MCF 10A (cell line): ENCODE measurements at regions not wholly inside any gene's neighbourhood (a gene's known extent, or its start where the extent isn't known, plus 50 kb on each side); places are given as distances from the start of the nearest gene placed in this dataset.

ENCODE experiments used
- BruUV-seq: library from RNA; stranded (reverse); fragments of 400-500 nt; replicated peaks from 2 replicates; lab custom pipeline; 2021; lab: Mats Ljungman, UMichigan
- CTCF ChIA-PET: fragments of 300-600 bp; sonication (Branson Sonifier 250); formaldehyde crosslinking; extraction: SDS; loops from one replicate; lab custom pipeline; 2021; ENCODE audit warnings: antibody characterized with exemption, inconsistent platforms; lab: Yijun Ruan, JAX
- POLR2A ChIA-PET: fragments of 300-600, 350-650 bp; sonication (Branson Sonifier 250); formaldehyde crosslinking; extraction: SDS; loops from one replicate; lab custom pipeline; 2020; ENCODE audit warnings: antibody characterized with exemption, inconsistent platforms; lab: Yijun Ruan, JAX
- DNase-seq: peaks from one replicate; pipeline ENCODE4 v3.0.0-alpha.2; 2018; ENCODE audit not compliant: unreplicated experiment
- H3K27ac Mint-ChIP-seq: one replicate; pipeline ENCODE4 v1.8.0; 2022; ENCODE audit warnings: mild to moderate bottlenecking, low read depth, mixed read lengths; ENCODE audit not compliant: unreplicated experiment
- H3K27me3 Mint-ChIP-seq: one replicate; pipeline ENCODE4 v1.8.0; 2022; ENCODE audit warnings: mixed read lengths; ENCODE audit not compliant: insufficient read depth, unreplicated experiment
- H3K36me3 Mint-ChIP-seq: one replicate; pipeline ENCODE4 v1.8.0; 2022; ENCODE audit warnings: mild to moderate bottlenecking, moderate library complexity, mixed read lengths; ENCODE audit not compliant: insufficient read depth, unreplicated experiment
- H3K4me1 Mint-ChIP-seq: one replicate; pipeline ENCODE4 v1.8.0; 2022; ENCODE audit warnings: mixed read lengths; ENCODE audit not compliant: insufficient read depth, unreplicated experiment
- H3K4me3 Mint-ChIP-seq: one replicate; pipeline ENCODE4 v1.8.0; 2022; ENCODE audit warnings: mild to moderate bottlenecking, moderate library complexity, mixed read lengths; ENCODE audit not compliant: unreplicated experiment
- H3K9me3 Mint-ChIP-seq: one replicate; pipeline ENCODE4 v1.8.0; 2022; ENCODE audit warnings: mixed read lengths; ENCODE audit not compliant: unreplicated experiment
- intact Hi-C: fragments of 100-400 bp; cut with micrococcal nuclease; formaldehyde crosslinking; loops from 2 replicates; pipeline ENCODE4 v1.14.1; 2022
- TF ChIP-seq, protein P1 (sequence below): fragments of 200-600 bp; IDR thresholded peaks from one replicate; pipeline ENCODE4 v1.8.0; 2022; ENCODE audit warnings: antibody characterized with exemption, mild to moderate bottlenecking; ENCODE audit not compliant: unreplicated experiment

DNA sequence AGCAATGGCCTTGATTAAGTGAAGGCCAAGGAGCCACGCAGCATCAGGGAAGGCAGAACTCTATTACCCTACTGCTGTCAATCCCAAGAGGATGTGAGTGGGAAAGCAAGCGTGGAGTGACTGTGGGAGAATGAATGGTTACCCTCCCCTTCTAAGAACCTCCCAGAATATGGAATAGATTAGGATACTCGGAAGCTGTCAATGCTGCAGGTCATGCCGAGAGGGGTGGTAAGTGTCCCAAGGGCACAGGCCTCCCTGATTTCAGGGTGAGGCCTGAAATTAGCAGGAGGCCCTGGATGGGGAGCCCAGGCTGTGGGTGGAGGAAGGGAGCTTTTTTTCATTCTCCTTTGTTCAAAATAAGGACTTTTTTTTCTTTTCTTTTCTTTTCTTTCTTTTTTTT is 179.9 kb upstream of the JAG1 start:
- CTCF ChIA-PET, result interaction anchor here (0.6 to 1.6 kb wide), 4 partner anchors 10 to 338 kb away, joined by 3 to 8 read pairs (median 5); no protein-coding TSS in a partner anchor
- no peaks in the 10 kb centered on the region for H3K27me3 Mint-ChIP-seq
- intact Hi-C loops, result no loop called here
- TF ChIP-seq, protein P1, sequence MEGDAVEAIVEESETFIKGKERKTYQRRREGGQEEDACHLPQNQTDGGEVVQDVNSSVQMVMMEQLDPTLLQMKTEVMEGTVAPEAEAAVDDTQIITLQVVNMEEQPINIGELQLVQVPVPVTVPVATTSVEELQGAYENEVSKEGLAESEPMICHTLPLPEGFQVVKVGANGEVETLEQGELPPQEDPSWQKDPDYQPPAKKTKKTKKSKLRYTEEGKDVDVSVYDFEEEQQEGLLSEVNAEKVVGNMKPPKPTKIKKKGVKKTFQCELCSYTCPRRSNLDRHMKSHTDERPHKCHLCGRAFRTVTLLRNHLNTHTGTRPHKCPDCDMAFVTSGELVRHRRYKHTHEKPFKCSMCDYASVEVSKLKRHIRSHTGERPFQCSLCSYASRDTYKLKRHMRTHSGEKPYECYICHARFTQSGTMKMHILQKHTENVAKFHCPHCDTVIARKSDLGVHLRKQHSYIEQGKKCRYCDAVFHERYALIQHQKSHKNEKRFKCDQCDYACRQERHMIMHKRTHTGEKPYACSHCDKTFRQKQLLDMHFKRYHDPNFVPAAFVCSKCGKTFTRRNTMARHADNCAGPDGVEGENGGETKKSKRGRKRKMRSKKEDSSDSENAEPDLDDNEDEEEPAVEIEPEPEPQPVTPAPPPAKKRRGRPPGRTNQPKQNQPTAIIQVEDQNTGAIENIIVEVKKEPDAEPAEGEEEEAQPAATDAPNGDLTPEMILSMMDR, result no peak
- no peak overlapping the region for H3K4me3 Mint-ChIP-seq
- H3K36me3 Mint-ChIP-seq, result no peaks in the 10 kb centered on the region
- BruUV-seq, result no TSS peak
- no peak for DNase-seq
- POLR2A ChIA-PET, result interaction anchor here (0.8 to 7.2 kb wide), 3 partner anchors 8 to 14 kb away, joined by 3 to 50 read pairs (median 4); no protein-coding TSS in a partner anchor
- no peak overlapping the region for H3K27ac Mint-ChIP-seq
- H3K9me3 Mint-ChIP-seq, result peaks cover 7% of the 10 kb centered on the region
- H3K4me1 Mint-ChIP-seq, result peaks cover 35% of the 10 kb centered on the region

DNA sequence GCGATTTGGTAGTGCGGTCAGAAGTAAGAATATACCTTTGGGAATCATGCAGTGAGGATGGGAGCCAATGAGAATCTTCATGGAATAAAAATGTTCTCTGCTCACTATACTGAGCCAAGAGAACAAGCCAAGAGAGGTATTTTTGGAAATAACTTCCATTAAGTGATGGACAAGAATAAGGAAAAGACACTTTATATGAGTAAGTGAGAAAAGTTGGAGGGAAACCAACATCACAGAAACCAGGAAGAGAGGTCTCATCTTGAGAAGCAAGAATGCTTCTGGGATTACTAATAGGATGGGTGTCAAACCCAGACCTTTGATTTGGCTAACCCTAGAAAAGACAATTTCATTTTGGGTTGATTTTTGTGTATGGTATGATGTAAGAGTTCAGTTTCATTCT is 181.2 kb upstream of the JAG1 start:
- Mint-ChIP-seq H3K4me3 (no peak overlapping the region), H3K27me3 (no peaks in the 10 kb centered on the region), H3K9me3 (peaks cover 12% of the 10 kb centered on the region), H3K4me1 (peaks cover 26% of the 10 kb centered on the region), H3K27ac (no peak overlapping the region), H3K36me3 (no peaks in the 10 kb centered on the region)
- ChIA-PET POLR2A (no interaction called here), CTCF (interaction anchor here (1.2 kb wide), 1 partner anchor 180 kb away, joined by 3 read pairs; no protein-coding TSS in a partner anchor)
- no peak for DNase-seq
- no TSS peak for BruUV-seq
- TF ChIP-seq, protein P1, result no peak
- intact Hi-C loops, result no loop called here

DNA sequence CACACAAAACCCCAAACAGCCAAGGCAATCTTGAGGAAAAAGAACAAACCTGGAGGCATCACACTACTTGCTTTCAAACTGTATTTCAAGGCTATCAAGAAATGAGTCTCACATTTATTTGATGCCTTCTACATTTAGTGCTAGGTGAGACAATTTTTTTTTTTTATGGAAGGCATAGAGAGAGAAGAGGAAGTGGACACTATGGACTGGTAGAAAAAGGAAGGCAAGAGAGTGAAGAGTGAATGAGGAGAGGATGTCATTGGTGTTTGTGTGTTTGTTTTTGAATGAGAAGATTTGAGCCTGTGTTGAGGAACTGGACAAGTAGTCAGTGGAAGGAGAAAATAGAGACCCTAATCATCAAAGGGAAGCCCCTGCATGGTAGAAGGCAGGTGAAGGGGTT is 182.0 kb upstream of the JAG1 start:
- no TSS peak for BruUV-seq
- Mint-ChIP-seq H3K4me3 (no peak overlapping the region), H3K27me3 (no peaks in the 10 kb centered on the region), H3K9me3 (peaks cover 12% of the 10 kb centered on the region), H3K27ac (no peak overlapping the region), H3K36me3 (no peaks in the 10 kb centered on the region), H3K4me1 (peaks cover 33% of the 10 kb centered on the region)
- POLR2A ChIA-PET, result interaction anchor here (2.2 kb wide), 1 partner anchor 145 kb away, joined by 10 read pairs; no protein-coding TSS in a partner anchor
- CTCF ChIA-PET, result no interaction called here
- TF ChIP-seq, protein P1, result no peak
- no peak for DNase-seq
- intact Hi-C loops, result no loop called here

DNA sequence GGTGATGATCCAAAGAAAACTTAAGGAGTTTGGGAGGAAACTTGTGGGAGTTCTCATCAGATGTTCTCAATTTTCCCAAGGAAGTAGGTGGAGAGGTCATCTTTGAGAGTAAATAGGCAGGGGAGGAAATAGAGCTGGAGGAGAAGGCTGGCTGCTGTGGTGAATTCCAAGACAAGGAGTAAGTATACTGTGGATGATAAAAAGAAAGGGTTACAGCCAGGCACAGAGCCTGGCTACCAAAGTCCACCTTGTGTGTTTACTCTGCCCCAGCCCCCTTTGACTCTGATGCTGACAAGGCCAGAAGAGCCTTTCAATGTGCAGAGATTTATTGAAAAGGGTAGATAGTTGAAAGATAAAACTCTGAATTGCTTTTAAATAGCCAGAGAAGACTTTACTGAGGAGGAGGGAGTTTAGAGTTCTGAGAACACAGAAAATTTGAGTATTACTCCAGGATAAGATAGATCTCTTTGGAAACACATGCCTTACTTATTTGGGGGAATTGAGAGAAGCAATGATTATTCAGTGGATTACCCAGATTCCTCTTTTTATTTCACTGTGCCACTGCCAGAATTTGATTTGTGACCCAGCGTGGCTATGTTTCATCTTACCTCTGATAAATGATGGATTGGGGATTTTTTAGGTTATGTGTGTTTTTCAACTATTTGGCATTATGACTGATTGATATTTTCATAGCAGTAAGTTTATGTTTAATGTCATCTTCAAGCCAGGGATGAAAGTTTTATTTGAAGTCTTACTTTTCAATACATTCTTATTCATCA is 182.6 kb upstream of the JAG1 start:
- H3K4me3 Mint-ChIP-seq, result no peak overlapping the region
- BruUV-seq, result no TSS peak

More for the DNA sequence above, 182.6 kb upstream of the JAG1 start:
- CTCF ChIA-PET, result interaction anchor here (1.0 kb wide), 1 partner anchor 687 kb away, joined by 3 read pairs; no protein-coding TSS in a partner anchor
- DNase-seq, result no peak
- TF ChIP-seq, protein P1, result no peak
- no peaks in the 10 kb centered on the region for H3K36me3 Mint-ChIP-seq
- peaks cover 12% of the 10 kb centered on the region for H3K9me3 Mint-ChIP-seq
- peak overlapping the region; percentile 46 for H3K27ac Mint-ChIP-seq
- no peaks in the 10 kb centered on the region for H3K27me3 Mint-ChIP-seq
- intact Hi-C loops, result no loop called here
- POLR2A ChIA-PET, result interaction anchor here (0.8 to 2.2 kb wide), 8 partner anchors 11 to 437 kb away, joined by 3 to 19 read pairs (median 3); partner anchors contain the start of gene JAG1
- peaks cover 38% of the 10 kb centered on the region for H3K4me1 Mint-ChIP-seq
